HG02610 (cell line): ENCODE measurements at regions not wholly inside any gene's neighbourhood (a gene's known extent, or its start where the extent isn't known, plus 50 kb on each side); places are given as distances from the start of the nearest gene placed in this dataset.
"Not testable (repeated sequence)": the region's sequence is repeated elsewhere in the genome, so short reads cannot be mapped to it uniquely, and the experiment has no call there.

ENCODE experiments used
- ATAC-seq: cut with Tn5 transposase; IDR thresholded peaks from one replicate; pipeline ENCODE4 v1.9.1; 2021; ENCODE audit warnings: mild to moderate bottlenecking, moderate library complexity; ENCODE audit not compliant: unreplicated experiment

GRCh38 chr6:47180633-47181032, 129.1 kb downstream of the TNFRSF21 start:
- no peak for ATAC-seq

GRCh38 chr6:47179286-47179685, 130.4 kb downstream of the TNFRSF21 start:
- no peak for ATAC-seq

- ATAC-seq, result no peak
These were observed 133.5 kb upstream of the ADGRF1 start for GRCh38 chr6:47175656-47176055.

- ATAC-seq, result no peak
These were observed 132.4 kb upstream of the ADGRF1 start for GRCh38 chr6:47174502-47175023.

GRCh38 chr6:47174063-47174462, 131.9 kb upstream of the ADGRF1 start:
- not testable (repeated sequence) for ATAC-seq

- ATAC-seq, result not testable (repeated sequence)
These were observed 131.0 kb upstream of the ADGRF1 start for GRCh38 chr6:47173145-47173544.

GRCh38 chr6:47170617-47170947, 128.4 kb upstream of the ADGRF1 start:
- no peak for ATAC-seq

GRCh38 chr6:47169785-47170616, 127.9 kb upstream of the ADGRF1 start:
- ATAC-seq, result no peak

GRCh38 chr6:47168180-47168579, 126.0 kb upstream of the ADGRF1 start:
- no peak for ATAC-seq

- ATAC-seq, result peak; percentile 79
These were observed 123.8 kb upstream of the ADGRF1 start for GRCh38 chr6:47165918-47166317.

GRCh38 chr6:47164877-47165276, 122.7 kb upstream of the ADGRF1 start:
- no peak for ATAC-seq

- ATAC-seq, result peak; percentile 50
These were observed 121.4 kb upstream of the ADGRF1 start for GRCh38 chr6:47163536-47163935.

- peak; percentile 53 for ATAC-seq
These were observed 120.7 kb upstream of the ADGRF1 start for GRCh38 chr6:47162793-47163192.

GRCh38 chr6:47162231-47162630, 120.1 kb upstream of the ADGRF1 start:
- no peak for ATAC-seq

GRCh38 chr6:47161176-47161687, 119.1 kb upstream of the ADGRF1 start:
- no peak for ATAC-seq

- no peak for ATAC-seq
These were observed 118.6 kb upstream of the ADGRF1 start for GRCh38 chr6:47160702-47161101.

GRCh38 chr6:47159763-47160162, 117.6 kb upstream of the ADGRF1 start:
- ATAC-seq, result no peak

GRCh38 chr6:47157653-47158219, 115.6 kb upstream of the ADGRF1 start:
- ATAC-seq, result no peak

GRCh38 chr6:47157063-47157462, 114.9 kb upstream of the ADGRF1 start:
- ATAC-seq, result no peak

- ATAC-seq, result no peak
These were observed 114.1 kb upstream of the ADGRF1 start for GRCh38 chr6:47156196-47156595.

- no peak for ATAC-seq
These were observed 111.2 kb upstream of the ADGRF1 start for GRCh38 chr6:47153404-47153755.

- no peak for ATAC-seq
These were observed 110.7 kb upstream of the ADGRF1 start for GRCh38 chr6:47152666-47153403.
